Cerebellar cortex (tissue), 1 donor: ENCODE measurements at regions not wholly inside any gene's neighbourhood (a gene's known extent, or its start where the extent isn't known, plus 50 kb on each side); places are given as distances from the start of the nearest gene placed in this dataset.
"Not testable (repeated sequence)": the region's sequence is repeated elsewhere in the genome, so short reads cannot be mapped to it uniquely, and the experiment has no call there.

Source experiments
- DNase-seq: peaks from one replicate; pipeline ENCODE4 v3.0.0-alpha.2; 2015; ENCODE audit warnings: low spot score

DNA sequence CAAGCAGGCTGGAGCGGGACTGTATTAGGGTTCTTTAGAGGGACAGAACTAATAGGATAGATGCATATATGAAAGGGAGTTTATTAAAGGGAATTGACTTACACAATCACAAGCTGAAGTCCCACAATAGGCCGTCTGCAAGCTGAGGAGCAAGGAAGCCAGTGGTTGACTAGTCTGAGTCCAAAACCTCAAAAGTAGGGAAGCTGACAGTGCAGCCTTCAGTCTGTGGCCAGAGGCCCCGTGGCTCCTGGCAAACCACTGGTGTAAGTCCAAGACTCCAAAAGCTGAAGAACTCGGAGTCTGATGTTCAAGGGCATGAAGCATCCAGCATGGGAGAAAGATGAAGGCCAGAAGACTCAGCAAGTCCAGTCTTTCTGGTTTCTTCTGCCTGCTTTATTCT, 281.8 kb downstream of the QKI start:
- not testable (repeated sequence) for DNase-seq

DNA sequence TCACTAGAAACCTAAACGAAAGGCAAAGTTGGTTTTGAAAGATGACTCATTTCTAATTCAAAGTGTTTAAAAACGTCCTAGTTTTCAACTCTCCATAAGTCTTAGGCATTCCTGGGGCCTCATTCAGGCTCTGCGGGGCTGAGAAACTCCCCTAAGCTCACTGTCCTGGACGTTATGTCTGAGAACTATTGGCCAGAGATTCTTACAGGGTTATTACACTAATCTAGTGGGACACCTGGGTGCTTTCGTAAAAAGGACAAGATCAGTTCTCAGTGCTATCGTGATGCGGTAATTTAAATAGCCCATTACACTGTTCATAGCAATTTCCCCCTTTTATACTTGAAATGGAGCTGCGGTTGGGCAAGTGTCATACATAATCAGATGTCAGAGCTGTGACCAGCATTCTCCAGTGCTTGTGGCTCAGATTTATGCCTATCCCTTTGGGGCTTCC, 280.9 kb downstream of the QKI start:
- no peak for DNase-seq

DNA sequence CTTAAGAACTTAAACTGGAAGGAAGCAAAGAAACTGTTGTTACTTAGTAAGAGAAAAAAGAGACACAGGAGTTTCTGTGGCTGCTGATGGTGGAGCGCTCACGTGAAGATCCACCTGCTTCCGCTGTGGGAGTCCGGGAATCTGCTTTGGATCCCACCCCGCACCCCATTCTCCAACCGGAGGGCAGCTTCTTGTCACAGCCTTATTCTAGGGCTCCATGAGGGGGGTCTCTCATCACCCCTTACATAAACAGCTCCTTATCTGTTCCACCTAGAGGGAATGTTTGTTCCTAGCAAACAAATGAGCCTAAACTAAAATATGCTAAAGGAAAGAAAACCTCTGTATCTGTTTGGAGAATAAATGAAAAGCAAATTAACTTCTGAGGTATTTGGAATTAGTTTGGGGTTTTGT, 280.5 kb downstream of the QKI start:
- no peak for DNase-seq

DNA sequence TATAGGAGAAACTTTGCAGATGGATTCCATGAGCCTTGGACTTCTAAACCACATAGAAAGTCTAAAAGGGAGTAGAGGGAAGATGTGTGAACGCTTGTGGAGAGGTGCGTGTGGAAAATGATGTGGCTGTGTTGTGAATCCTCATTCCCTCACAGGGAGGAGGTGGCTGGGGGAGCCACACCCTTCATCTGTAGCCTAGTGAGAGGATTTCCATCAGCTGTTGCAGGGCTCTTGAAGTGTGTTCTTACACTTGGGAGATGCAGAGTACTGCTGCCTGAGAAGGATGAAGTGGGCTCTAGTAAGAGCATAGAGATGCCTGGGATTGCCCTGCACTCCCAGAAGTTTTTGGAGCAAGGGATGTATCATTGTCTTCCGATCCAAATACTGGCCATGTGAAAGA, 279.6 kb downstream of the QKI start:
- DNase-seq = no peak

DNA sequence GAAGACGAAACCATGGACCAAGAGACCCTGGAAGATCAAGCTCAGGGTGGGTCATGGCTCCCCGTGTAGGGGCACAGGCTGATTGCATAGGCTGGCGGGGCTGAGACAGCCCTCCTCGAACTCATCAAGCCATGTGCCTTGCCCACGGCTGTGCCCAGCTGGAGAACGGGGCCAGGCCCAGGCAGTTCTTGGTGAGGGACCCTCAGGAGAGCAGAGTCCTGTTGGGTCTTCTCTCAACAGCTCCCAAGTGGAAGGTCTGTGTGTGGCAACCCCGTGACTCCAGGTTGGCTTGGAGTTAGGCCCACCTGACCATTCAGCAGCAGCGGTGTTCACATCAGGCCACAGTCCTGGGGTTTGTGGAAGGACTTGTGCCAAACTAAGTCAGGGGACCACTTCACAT, 276.5 kb downstream of the QKI start:
- DNase-seq = no peak

DNA sequence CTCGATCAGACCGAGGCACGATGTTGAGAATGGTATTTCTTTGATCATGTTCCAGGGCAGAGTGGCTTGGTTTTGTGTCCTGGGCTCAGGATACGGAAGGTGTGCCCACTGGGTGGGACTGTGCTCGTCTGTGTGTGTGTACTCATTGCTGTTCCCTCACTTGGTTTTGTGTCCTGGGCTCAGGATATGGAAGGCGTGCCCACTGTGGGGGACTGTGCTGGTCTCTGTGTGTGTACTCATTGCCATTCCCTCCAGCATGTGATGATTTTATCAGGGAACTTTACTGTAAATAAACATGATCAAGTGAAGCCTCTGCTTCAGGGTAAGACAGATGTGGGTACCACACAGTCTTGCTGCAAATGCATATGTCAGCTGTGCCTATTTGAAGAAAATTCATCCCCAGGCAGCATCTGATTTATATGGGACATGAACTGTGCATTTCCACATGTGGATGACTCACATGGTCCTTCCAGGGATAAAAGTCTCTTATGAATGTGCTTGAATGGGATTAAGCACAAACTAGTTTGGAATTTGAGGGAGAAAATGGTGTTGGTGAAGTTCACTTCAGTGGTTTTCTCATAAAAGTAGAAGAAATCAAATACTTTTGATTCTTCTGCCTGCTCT, 274.3 kb downstream of the QKI start:
- no peak for DNase-seq

DNA sequence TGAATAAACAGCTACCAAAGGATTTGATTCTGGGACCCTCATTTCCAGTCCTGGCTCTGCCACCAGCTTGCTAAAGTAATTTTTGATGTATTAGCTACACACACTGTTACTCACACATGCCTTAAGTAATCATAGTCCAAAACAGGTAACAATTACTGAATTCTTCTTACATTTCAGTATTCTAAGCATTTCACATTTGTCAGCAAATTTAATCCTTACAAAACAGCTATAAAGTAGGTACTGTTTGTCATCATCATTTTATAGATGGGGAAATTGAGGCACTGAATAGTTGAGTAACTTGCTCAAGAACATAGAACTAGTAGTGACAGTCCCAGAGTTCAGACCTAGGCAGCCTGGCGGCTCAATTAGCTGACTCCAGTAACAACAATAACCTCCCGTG, 272.6 kb downstream of the QKI start:
- no peak for DNase-seq

DNA sequence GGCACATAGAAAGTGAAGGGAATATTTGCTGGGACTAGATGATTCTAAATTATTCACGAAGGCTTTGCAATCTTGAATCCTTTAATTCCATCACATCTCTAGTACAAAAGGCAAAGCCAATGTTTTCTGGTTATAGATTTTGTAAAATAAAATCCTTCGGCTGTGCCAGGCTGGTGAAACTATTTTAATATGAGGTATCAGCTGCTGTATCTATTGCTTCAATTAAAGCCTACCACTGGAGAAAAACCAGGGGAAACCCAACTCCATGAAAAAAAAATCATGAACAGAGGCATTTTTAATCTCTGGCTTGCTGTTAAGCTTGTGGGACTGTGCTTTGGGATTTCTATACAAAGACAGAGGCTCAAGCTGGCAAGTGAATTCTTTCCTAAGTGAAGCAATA, 271.8 kb downstream of the QKI start:
- no peak for DNase-seq

DNA sequence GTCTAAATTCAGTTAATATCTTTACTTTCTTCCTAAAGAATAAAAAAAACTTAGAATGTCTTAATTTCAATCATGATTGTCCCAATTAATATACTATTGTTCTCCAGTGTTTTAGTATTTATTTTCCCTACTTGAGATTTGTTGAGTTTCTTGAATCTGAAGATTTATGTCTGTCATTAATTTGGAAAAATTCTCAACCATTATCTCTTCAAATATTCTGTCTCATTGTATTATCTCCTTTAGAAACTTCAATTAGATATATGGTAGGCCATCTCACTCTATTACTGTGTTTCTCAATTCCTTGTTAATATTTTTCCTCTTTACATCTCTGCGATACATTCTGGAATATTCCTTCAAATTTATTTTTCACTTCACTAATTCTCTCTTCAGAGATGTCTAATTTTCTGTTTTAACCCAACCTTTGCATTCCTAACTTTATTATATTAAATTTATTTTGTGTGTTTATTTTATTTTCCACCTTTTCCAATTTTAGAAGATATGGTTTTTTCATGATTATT, 268.6 kb downstream of the QKI start:
- no peak for DNase-seq

DNA sequence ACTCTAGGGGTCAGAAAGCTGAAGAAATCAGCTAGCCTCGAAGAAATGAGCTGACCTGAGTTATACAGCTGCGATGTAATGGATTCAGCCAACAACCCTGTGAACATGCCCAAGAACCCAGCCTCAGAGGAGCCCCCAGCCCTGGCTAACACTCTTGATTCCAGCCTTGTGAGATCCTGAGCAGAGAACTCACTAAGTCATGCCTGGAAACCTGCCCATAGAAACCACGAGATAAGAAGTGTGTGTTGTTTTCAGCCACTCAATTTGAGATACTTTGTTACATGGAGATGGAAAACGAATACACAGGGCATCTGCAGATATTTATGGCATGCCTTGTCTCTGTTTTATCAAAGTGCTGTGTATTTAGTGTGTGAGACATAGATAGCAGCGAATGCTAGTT, 265.2 kb downstream of the QKI start:
- no peak for DNase-seq

DNA sequence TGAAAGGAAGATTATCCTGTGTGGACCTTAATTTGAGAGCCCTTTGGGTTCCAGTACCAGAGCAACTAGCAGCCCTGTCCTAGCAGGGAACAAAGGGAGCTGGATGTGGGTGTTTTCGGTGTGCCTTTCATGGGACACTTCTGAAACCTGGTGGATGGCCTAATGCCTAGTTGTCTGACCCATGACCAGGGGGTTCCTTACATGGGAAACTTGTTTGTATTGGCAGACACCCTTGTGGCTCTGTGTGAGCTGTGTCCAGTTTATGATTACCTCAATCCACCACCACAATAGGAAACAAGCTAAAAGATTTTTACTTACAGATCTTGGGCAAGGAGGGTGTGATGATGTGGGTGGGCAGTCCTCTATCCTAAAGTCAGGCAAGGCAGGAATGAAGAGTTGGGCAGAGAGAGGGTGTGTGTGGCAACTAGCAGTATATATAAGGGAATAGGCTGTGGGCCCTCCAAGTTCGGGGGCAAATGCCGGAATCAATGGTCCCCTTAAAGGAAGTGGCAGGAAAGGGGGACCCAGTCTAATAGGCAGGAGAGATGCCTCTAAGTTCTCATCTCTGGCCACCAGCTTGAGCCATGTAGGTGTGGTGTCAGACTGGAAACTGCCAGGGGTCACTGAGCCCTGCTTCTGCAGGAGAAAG, 264.6 kb downstream of the QKI start:
- no peak for DNase-seq

DNA sequence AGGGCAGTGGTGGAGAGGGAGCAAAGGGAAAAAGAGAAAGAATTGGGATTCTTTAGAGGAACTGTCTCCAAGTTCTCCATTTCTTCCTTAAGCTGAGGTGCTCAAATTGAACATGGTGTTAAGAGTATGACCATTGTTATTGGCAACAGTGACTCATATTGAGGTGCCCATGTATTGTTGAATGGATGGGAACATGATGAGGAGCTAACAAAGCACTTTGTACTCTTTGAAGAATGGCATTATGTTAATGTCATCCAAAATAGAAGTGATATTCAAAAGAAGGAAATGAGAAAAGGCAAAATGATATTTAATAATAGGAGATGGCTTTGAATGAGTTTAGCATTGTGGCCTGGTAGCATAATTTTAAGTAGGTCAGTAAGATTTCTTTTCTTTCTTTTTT, 261.1 kb downstream of the QKI start:
- DNase-seq = no peak

DNA sequence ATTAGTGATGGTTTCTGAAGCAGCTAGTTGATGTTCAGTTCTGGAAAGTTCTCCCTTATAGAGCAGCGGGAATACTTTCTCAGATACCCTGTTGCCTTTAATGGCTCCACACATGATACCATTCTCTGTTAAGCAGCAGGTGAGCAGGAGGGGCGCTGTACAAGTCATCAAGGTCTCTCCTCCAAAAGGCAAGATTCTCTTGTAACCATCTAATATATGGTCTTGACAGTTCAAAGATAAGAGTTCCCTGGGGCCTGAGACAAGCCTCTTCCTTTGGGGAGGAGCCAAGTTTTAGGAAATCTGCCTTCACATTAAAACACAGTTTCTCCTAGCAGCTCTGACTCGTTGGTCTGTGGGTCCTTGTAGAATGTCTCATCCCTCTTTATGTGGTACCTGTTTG, 258.2 kb downstream of the QKI start:
- no peak for DNase-seq

DNA sequence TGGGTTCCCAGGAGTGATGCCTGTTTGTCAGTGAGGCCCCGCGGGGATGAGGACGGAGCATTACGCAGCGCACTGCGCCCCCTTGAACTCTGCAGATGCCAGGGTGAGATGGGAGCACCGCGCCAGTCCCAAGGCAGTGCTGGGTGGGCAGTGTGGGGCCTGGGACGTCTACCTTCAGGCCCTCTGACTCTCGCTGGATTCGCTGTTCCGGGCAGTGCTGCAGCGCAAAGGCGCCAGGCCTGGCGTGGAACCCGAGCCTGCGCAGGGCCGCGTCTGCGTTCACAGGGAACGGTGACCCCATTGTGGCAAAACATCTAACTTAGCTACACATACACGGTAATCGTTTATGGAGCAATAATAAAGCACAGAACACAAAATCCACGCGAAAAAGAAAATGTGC, 257.3 kb downstream of the QKI start:
- no peak for DNase-seq

DNA sequence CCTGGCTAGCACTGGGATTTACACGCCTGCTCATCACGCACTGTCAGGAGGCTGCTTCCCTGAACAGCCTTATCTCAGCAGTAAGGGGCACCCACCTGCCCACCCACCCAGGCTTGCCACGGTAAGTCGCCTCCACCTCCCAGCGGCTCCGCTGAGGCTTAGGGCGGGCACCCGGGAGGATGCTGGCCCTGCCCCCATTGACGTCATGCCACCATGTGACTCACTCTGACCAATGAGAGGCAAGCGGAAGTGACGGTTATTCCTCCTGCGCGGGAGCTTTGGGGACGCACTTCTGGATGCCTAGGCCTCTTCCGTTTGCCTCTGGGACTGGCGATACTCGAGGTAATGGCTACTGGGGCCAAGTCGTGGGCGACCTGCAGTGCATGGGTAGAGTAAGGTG, 256.8 kb downstream of the QKI start:
- no peak for DNase-seq

DNA sequence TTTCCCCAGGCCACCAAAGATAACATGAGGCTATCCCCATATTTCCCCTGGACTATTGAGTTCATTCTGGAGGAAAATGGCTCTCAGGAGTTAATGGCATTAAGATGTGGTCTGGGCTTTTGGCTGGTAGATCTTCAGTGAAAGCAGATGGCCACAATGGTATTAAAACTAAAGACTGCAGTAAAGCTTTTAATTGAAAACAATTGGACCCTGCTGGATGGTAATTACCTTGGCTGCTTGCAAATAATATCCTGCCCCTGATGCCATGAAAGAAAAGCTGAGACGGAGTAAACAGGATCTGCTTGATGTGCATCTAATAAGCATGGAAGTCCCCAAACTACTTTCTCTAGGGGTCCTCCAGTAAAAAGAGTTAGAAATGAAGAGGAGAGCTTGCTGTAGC, 255.8 kb downstream of the QKI start:
- no peak for DNase-seq

DNA sequence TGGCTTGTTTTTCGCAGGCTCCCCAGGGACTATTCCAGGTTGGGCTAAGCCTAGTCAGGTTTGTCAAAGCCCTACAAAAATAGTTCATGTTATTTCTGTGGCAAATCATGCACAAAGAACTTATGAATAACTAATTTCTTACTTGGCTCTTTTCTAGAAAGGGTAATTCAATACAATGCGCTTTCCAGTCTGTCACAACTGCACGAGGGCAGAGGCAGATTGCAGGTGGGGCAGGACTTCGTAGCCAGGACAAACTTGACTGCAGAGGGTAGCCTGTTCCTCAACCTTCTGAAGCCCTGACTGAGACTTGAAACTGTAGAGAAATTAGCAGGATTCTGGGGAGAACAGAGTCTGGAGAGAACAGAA, 253.5 kb downstream of the QKI start:
- DNase-seq = no peak

DNA sequence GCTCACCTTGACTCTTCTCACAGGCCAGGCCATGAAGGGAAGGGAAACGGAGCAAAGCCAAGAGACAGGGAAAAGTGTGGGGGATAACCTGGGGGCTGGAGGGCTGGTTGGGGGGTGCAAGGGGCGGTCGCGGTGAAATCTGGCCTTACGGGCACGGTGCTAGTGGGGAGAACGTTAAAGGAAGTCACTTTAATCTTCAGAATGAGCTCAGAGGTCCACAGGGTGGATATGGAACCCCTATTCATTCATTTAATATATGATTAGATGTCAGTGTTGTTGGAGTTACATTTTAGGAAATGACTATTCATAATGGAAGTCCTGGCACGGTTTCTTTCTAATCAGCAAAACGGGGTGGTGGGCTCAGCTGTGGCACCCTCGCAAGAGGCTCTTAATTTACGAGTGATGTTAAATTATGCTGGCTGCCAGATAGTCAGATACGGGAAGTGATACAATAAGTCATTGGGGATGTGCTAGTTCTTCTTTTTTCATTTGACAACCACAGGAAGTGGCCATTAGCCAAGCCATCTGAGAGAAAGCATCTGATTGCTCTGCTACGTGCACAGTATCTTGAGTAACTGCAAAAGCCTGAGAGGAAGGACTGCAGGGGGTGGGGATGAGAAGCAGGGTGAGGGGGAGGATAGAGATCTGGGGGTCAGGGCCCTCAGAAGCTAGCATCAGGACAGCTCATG, 253.0 kb downstream of the QKI start:
- peak; percentile 8 for DNase-seq

DNA sequence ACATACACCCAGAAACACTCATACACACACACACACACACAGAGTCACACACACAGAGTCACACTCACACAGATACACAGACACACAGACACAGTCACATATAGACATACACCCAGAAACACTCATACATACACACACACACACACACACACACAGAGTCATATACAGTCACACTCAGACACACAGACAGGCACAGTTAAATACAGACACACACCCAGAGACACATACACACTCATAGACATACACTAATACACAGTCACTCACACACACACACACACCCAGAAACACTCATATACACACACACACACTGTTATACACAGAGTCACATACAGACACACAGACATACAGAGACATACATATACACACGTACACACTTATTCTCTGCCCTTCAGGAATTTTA, 250.9 kb downstream of the QKI start:
- DNase-seq = no peak

DNA sequence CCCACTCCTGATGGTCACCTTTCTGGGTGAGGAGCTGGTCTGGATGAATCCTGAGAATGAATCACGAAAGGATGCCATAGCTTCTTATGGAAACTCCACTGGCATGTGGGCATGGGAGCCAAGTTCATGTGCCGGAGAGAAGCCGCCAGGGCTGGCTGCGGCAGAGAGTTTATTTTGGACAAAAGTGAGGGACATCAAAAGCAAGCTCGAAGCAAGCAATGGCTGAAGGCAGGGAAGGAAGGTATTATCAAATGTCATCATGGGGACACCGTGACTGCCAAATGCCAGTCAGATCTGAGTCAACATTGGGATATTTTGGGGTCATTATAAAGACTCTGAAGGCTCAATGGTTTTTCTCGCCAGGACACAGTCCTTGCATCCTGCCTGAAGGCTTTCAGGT, 249.1 kb downstream of the QKI start:
- no peak for DNase-seq

DNA sequence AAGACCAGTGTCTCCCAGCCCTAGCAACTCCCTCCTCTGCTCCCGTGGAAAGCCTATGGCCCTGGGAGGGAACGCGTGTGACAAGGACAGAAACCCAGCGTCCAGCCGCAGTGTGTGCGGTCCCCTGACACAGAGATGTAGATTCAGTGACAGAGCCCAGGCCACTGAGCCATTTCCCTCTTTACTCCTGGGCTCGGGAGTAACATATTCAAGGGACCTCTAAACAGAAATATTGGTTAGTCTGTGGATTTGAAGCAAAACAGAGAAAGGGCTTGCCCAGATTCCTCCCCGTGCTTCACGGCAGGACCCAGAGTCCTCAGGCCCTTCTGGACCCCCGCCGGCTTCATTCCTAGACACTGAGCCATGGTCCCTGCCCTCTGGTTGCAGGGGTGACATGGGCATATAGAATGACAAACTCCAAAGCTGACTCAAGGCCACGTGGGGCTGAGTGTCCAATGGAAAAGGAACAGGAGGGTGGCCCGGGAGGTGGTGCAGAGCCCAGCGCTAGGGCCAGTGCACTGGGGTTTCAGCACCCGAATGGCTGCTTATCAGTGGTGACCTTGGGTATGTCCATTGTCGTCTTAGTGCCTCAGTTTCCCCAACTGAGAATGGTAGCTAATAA, 248.2 kb downstream of the QKI start:
- DNase-seq = no peak

DNA sequence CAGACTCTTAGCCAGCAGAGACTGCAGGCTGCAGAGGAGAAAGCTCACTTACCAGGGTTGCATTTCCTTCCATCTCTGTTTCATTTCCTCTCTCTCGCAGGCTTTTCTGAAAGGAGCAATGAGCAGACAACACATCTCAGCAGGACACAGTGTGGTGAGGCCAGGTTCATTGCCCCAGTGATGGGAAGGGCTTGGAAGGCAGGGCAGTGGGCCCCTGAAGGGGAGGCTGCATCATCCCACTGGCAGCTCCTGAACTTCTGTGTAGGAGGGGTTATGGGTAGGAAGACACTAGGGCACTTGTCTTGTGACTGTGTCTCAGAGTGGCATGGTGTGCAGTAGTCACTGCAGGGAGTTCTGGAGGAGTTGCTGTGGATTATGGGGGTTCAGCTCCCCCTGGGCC, 246.8 kb downstream of the QKI start:
- no peak for DNase-seq

DNA sequence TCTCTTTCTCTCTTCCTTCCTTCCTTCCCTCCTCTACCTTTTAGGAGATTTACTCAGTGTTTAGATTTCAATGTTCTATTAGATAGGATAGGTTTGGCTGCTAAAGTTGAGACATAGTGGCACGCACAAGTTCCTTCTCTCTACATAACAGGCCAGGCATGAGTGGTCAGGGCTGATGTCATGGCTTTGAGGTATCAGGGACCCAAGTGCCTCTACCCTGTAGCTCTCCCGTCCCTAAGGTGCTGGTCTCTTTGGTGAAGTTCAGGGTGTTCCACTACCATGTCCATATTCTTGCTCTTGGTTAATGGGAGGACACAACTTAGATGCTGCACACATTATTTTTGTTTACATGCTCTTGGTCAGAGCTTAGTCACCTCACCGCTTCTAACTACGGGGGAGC, 245.3 kb downstream of the QKI start:
- no peak for DNase-seq
